Cerebellar cortex (tissue), 1 donor: ENCODE measurements at regions not wholly inside any gene's neighbourhood (a gene's known extent, or its start where the extent isn't known, plus 50 kb on each side); places are given as distances from the start of the nearest gene placed in this dataset.
A peak's percentile ranks its signal among the peaks of the same experiment; 100 is the strongest.

Experiments used
- DNase-seq: peaks from one replicate; pipeline ENCODE4 v3.0.0-alpha.2; 2015; ENCODE audit warnings: low spot score

- peak; percentile 86 for DNase-seq
Measured at GRCh38 chr5:173781816-173782670, 106.1 kb upstream of the CPEB4 start.

GRCh38 chr5:173782671-173783101 lies 105.5 kb upstream of the CPEB4 start:
- DNase-seq: no peak

- DNase-seq: no peak
Measured at GRCh38 chr5:173783371-173783770, 104.8 kb upstream of the CPEB4 start.

GRCh38 chr5:173785400-173785799 lies 102.7 kb upstream of the CPEB4 start:
- DNase-seq: no peak

GRCh38 chr5:173785866-173786265 lies 102.3 kb upstream of the CPEB4 start:
- DNase-seq: no peak

GRCh38 chr5:173786286-173787187 lies 101.6 kb upstream of the CPEB4 start:
- no peak for DNase-seq

GRCh38 chr5:173789031-173789920 lies 98.9 kb upstream of the CPEB4 start:
- DNase-seq: no peak

GRCh38 chr5:173790177-173790719 lies 97.9 kb upstream of the CPEB4 start:
- no peak for DNase-seq

- no peak for DNase-seq
Measured at GRCh38 chr5:173790836-173791546, 97.2 kb upstream of the CPEB4 start.

GRCh38 chr5:173791878-173792277 lies 96.3 kb upstream of the CPEB4 start:
- no peak for DNase-seq

- no peak for DNase-seq
Measured at GRCh38 chr5:173792781-173793547, 95.2 kb upstream of the CPEB4 start.

- DNase-seq: no peak
Measured at GRCh38 chr5:173793648-173794548, 94.3 kb upstream of the CPEB4 start.

GRCh38 chr5:173794901-173795416 lies 93.2 kb upstream of the CPEB4 start:
- no peak for DNase-seq

- no peak for DNase-seq
Measured at GRCh38 chr5:173795601-173796000, 92.5 kb upstream of the CPEB4 start.

GRCh38 chr5:173796721-173797495 lies 91.2 kb upstream of the CPEB4 start:
- no peak for DNase-seq

- DNase-seq: no peak
Measured at GRCh38 chr5:173798127-173798810, 89.9 kb upstream of the CPEB4 start.

- DNase-seq: no peak
Measured at GRCh38 chr5:173800340-173800739, 87.8 kb upstream of the CPEB4 start.
